ENCODE measurements at regions not wholly inside any gene's neighbourhood (a gene's known extent, or its start where the extent isn't known, plus 50 kb on each side); places are given as distances from the start of the nearest gene placed in this dataset.

- TF ChIP-seq EP300 (IDR thresholded peaks at IDR 0.05) (no peak), POLR2A (IDR thresholded peaks at IDR 0.05; ENCODE audit: low read depth) (no peak)
- TF ChIP-seq, protein P1, sequence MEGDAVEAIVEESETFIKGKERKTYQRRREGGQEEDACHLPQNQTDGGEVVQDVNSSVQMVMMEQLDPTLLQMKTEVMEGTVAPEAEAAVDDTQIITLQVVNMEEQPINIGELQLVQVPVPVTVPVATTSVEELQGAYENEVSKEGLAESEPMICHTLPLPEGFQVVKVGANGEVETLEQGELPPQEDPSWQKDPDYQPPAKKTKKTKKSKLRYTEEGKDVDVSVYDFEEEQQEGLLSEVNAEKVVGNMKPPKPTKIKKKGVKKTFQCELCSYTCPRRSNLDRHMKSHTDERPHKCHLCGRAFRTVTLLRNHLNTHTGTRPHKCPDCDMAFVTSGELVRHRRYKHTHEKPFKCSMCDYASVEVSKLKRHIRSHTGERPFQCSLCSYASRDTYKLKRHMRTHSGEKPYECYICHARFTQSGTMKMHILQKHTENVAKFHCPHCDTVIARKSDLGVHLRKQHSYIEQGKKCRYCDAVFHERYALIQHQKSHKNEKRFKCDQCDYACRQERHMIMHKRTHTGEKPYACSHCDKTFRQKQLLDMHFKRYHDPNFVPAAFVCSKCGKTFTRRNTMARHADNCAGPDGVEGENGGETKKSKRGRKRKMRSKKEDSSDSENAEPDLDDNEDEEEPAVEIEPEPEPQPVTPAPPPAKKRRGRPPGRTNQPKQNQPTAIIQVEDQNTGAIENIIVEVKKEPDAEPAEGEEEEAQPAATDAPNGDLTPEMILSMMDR (IDR thresholded peaks at IDR 0.05), result peak in 2 of 3 experiments; percentile 12 to 26
These were observed 92.4 kb upstream of the TMEM260 start for GRCh38 chr14:56487090-56487667.

All from esophagus muscularis mucosa (tissue), 4 donors.